ENCODE measurements at regions not wholly inside any gene's neighbourhood (a gene's known extent, or its start where the extent isn't known, plus 50 kb on each side); places are given as distances from the start of the nearest gene placed in this dataset.

DNA sequence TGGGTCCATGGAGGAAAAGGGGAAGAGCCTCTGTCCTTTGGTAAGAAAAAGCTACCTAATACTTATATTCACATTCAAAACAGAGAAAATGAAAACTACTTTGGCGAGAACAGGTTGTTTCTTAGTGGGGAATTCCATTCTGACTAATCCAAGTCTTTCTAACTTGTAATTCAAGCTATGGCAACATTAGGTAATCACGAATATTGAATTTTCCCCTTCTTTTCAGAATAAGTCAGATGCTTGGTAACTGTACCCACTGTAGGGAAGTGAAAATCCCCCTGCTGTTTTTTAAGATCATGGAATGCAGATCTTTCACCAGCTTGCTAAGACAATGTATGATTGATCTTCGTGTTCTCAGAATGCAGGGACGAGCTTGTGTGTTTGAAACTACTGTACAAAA, 384.4 kb downstream of the TCERG1L start:
- intact Hi-C loops (cut with DNase I) = no loop called here
- 67 to 75% (median 70%) methylated on average over 4 of the region's 4 CpGs for WGBS, 4 donors
- Histone ChIP-seq H3K27ac (no peak overlapping the region), H3K36me3 (no peaks in the 10 kb centered on the region), H3K4me1 (no peaks in the 10 kb centered on the region), H3K9me3 (no peaks in the 10 kb centered on the region), H3K27me3 (peaks cover 0 to 12% (median 0%) of the 10 kb centered on the region in 9 donors), H3K4me3 (no peak overlapping the region)
- TF ChIP-seq, protein P1, sequence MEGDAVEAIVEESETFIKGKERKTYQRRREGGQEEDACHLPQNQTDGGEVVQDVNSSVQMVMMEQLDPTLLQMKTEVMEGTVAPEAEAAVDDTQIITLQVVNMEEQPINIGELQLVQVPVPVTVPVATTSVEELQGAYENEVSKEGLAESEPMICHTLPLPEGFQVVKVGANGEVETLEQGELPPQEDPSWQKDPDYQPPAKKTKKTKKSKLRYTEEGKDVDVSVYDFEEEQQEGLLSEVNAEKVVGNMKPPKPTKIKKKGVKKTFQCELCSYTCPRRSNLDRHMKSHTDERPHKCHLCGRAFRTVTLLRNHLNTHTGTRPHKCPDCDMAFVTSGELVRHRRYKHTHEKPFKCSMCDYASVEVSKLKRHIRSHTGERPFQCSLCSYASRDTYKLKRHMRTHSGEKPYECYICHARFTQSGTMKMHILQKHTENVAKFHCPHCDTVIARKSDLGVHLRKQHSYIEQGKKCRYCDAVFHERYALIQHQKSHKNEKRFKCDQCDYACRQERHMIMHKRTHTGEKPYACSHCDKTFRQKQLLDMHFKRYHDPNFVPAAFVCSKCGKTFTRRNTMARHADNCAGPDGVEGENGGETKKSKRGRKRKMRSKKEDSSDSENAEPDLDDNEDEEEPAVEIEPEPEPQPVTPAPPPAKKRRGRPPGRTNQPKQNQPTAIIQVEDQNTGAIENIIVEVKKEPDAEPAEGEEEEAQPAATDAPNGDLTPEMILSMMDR (IDR thresholded peaks at IDR 0.05) = no peak
- no peak for TF ChIP-seq POLR2A (IDR thresholded peaks at IDR 0.05)
- no peak for ATAC-seq
- DNase-seq = no peak

- DNase-seq (no peak), ATAC-seq (no peak)
- no peaks in the 10 kb centered on the region for H3K36me3 ChIP-seq
- 45 to 59% (median 55%) methylated on average over 3 of the region's 3 CpGs for WGBS, 4 donors
- no peaks in the 10 kb centered on the region for H3K9me3 ChIP-seq
- no peak overlapping the region for H3K4me3 ChIP-seq
- TF ChIP-seq POLR2A (IDR thresholded peaks at IDR 0.05) = no peak
- TF ChIP-seq, protein P1 (IDR thresholded peaks at IDR 0.05) = no peak
- intact Hi-C loops (cut with DNase I) = no loop called here
- no peaks in the 10 kb centered on the region for H3K4me1 ChIP-seq
- H3K27ac ChIP-seq = no peak overlapping the region
- H3K27me3 ChIP-seq = peaks cover 0 to 6% (median 0%) of the 10 kb centered on the region in 9 donors
Measured at GRCh38 chr10:130928306-130928705, 383.2 kb downstream of the TCERG1L start.

DNA sequence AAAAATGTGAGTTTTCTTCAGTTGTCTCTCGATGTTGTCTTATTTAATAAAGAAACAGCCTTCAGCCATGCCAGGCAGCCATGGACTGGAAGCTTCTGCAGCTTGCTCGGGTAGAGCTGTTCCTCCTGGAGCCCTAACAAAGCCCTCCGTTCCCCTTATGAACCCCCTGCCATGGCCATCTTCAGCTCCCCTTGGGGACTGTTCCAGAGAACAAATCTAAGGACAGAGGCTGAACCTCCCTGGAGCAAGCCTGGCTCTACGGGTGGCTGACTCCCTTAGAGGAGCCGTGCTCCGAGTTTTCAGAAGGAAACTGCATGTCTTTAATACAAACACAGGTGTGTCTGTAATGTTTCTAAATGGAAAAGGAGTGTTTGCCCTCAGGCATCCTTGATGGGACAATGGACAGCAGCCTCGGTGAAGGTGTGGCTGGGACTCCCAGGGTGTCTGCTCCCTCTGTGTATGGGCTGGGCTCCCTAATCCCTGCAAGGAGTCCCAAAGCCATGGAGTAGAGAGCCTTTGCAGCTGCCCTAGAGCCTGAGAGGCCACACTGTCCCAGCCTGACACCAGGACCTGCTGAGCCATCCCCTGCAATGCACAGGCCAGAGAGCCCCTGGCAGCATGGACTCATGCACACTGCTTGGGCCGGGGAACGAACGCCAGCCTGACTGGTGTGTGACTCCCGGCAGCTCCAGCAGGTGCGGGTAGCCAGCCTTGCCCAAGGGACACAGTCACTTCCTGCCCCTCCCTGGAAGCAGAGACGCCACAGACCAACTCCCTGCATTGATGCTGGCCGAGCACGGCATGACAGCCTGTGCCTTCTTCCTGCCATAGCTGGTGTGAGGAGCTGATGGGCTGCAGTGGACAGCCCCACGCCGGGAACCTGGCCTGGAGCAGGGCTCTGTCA, 381.8 kb downstream of the TCERG1L start:
- TF ChIP-seq POLR2A (IDR thresholded peaks at IDR 0.05) = no peak
- TF ChIP-seq, protein P1 (IDR thresholded peaks at IDR 0.05) = no peak
- intact Hi-C loops (cut with DNase I) = no loop called here

DNA sequence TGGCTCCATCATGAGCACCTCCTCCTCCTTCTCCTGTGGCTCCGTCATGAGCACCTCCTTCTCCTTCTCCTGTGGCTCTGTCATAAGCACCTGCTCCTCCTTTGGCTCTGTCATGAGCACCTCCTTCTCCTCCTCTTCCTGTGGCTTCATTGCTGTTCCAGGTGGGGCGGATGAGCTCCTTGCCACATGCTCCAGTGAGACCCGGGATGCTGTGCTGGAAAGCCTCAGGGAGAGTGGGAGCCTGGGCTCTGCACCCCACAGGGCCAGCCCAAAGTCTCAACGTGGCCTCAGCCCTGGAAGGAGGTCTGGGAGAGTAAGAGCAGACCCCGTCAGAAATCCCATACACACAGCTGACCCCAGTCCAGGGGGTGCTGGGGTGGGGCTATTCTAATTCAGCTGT, 380.7 kb downstream of the TCERG1L start:
- no peak for TF ChIP-seq POLR2A (IDR thresholded peaks at IDR 0.05)
- TF ChIP-seq, protein P1 (IDR thresholded peaks at IDR 0.05) = no peak
- WGBS, 4 donors = 57 to 84% (median 75%) methylated on average over 5 of the region's 5 CpGs
- peaks cover 0 to 6% (median 0%) of the 10 kb centered on the region in 9 donors for H3K27me3 ChIP-seq

More for the DNA sequence above, 381.8 kb downstream of the TCERG1L start:
- ATAC-seq (no peak), DNase-seq (no peak)
- Histone ChIP-seq H3K4me3 (no peak overlapping the region), H3K27me3 (peaks cover 0 to 6% (median 0%) of the 10 kb centered on the region in 9 donors), H3K9me3 (no peaks in the 10 kb centered on the region), H3K27ac (no peak overlapping the region), H3K36me3 (no peaks in the 10 kb centered on the region), H3K4me1 (peaks cover 0 to 4% (median 0%) of the 10 kb centered on the region in 12 donors)
- WGBS, 4 donors = 67 to 82% (median 75%) methylated on average over 7 to 17 of the region's 17 CpGs

More for the DNA sequence above, 380.7 kb downstream of the TCERG1L start:
- no peak overlapping the region for H3K4me3 ChIP-seq
- no peaks in the 10 kb centered on the region for H3K36me3 ChIP-seq
- no peak overlapping the region for H3K27ac ChIP-seq
- no peaks in the 10 kb centered on the region for H3K9me3 ChIP-seq
- ATAC-seq = no peak
- no peak for DNase-seq
- H3K4me1 ChIP-seq = peaks cover 0 to 10% (median 0%) of the 10 kb centered on the region in 12 donors
- intact Hi-C loops (cut with DNase I) = no loop called here
